ENCODE measurements at regions not wholly inside any gene's neighbourhood (a gene's known extent, or its start where the extent isn't known, plus 50 kb on each side); places are given as distances from the start of the nearest gene placed in this dataset.

GRCh38 chr11:121800731-121801393 lies 315.2 kb downstream of the BLID start:
- TF ChIP-seq POLR2AphosphoS5 (IDR thresholded peaks at IDR 0.05) (no peak), POLR2A (IDR thresholded peaks at IDR 0.05) (no peak), CTCF (IDR thresholded peaks at IDR 0.05) (no peak), EP300 (IDR thresholded peaks at IDR 0.05; ENCODE audit: low read depth) (no peak)

Data from transverse colon (tissue), 4 donors.